Keratinocyte (primary cell): ENCODE measurements at regions not wholly inside any gene's neighbourhood (a gene's known extent, or its start where the extent isn't known, plus 50 kb on each side); places are given as distances from the start of the nearest gene placed in this dataset.

ENCODE experiments used
- DNase-seq: peaks from one replicate; pipeline ENCODE4 v3.0.0-alpha.2; 2011; ENCODE audit warnings: low read depth, missing footprints, low spot score
- FAIRE-seq: peaks from 2 replicates; lab custom pipeline; 2011; peaks lifted over from hg19 to GRCh38; lab: Jason Lieb, UNC
- H2AFZ ChIP-seq: 2 replicates; pipeline ENCODE4 v1.6.0; 2012; ENCODE audit warnings: low read length, control low read depth, inconsistent platforms; ENCODE audit not compliant: control insufficient read depth
- H3K27ac ChIP-seq: 2 replicates; pipeline ENCODE4 v1.5.1; 2011; ENCODE audit warnings: low read length; ENCODE audit not compliant: control insufficient read depth, insufficient read depth
- H3K27me3 ChIP-seq: 3 replicates; pipeline ENCODE4 v1.6.0; 2011; ENCODE audit warnings: low read length; ENCODE audit not compliant: control insufficient read depth, insufficient read depth; ENCODE audit errors: extremely low read depth
- H3K36me3 ChIP-seq, 2 experiments: 2 replicates in 1 of 2; 3 replicates in 1 of 2; pipeline ENCODE4 v1.5.1; 2011; ENCODE audit warnings: low read length in 2 of 2, mild to moderate bottlenecking in 1 of 2; ENCODE audit not compliant: control insufficient read depth in 2 of 2, insufficient read depth in 2 of 2; ENCODE audit errors: extremely low read depth in 1 of 2
- H3K4me1 ChIP-seq: 3 replicates; pipeline ENCODE4 v1.5.1; 2011; ENCODE audit warnings: low read length; ENCODE audit not compliant: control insufficient read depth, insufficient read depth; ENCODE audit errors: extremely low read depth
- H3K4me2 ChIP-seq: 3 replicates; pipeline ENCODE4 v1.6.0; 2011; ENCODE audit warnings: low read depth, low read length; ENCODE audit not compliant: control insufficient read depth, insufficient read depth; ENCODE audit errors: extremely low read depth
- H3K4me3 ChIP-seq, 3 experiments: fragments of 200-600 bp in 1 of 3; sonication (generic) in 1 of 3; 2 replicates in 2 of 3; 3 replicates in 1 of 3; pipeline ENCODE4 v1.5.1; 2011 to 2016; ENCODE audit warnings: low read length in 3 of 3, mild to moderate bottlenecking in 3 of 3, control low read depth in 2 of 3, inconsistent platforms in 1 of 3, low read depth in 1 of 3, mixed read lengths in 1 of 3, mixed run types in 1 of 3, moderate library complexity in 1 of 3; ENCODE audit not compliant: control insufficient read depth in 2 of 3, insufficient read depth in 2 of 3; ENCODE audit errors: extremely low read depth in 1 of 3
- H3K79me2 ChIP-seq: 2 replicates; pipeline ENCODE4 v1.6.0; 2012; ENCODE audit warnings: low read length; ENCODE audit not compliant: control insufficient read depth, insufficient read depth
- H3K9ac ChIP-seq: 3 replicates; pipeline ENCODE4 v1.6.0; 2011; ENCODE audit warnings: low read length; ENCODE audit not compliant: control insufficient read depth, insufficient read depth; ENCODE audit errors: extremely low read depth
- H3K9me1 ChIP-seq: 3 replicates; pipeline ENCODE4 v1.6.0; 2011; ENCODE audit warnings: low read length; ENCODE audit not compliant: control insufficient read depth, insufficient read depth; ENCODE audit errors: extremely low read depth
- H3K9me3 ChIP-seq: 2 replicates; pipeline ENCODE4 v1.5.1; 2012; ENCODE audit warnings: low read depth, low read length; ENCODE audit not compliant: control insufficient read depth
- H4K20me1 ChIP-seq: 3 replicates; pipeline ENCODE4 v1.6.0; 2011; ENCODE audit warnings: low read length; ENCODE audit not compliant: control insufficient read depth, insufficient read depth; ENCODE audit errors: extremely low read depth
- CTCF ChIP-seq, 3 experiments: IDR thresholded peaks in 1 of 3; conservative IDR thresholded peaks in 1 of 3; optimal IDR thresholded peaks in 1 of 3; 2 replicates in 2 of 3; 3 replicates in 1 of 3; pipeline versions ENCODE3 to v1.5.1; 2011; ENCODE audit warnings: low read length in 3 of 3, mild to moderate bottlenecking in 3 of 3, moderate library complexity in 2 of 3, control low read depth in 1 of 3, inconsistent platforms in 1 of 3; ENCODE audit not compliant: insufficient read depth in 2 of 3; ENCODE audit errors: extremely low read depth in 1 of 3
- EZH2 ChIP-seq: IDR thresholded peaks from one replicate; pipeline ENCODE4 v1.6.1; 2012; ENCODE audit warnings: inconsistent platforms, mild to moderate bottlenecking, low read length, moderate library complexity
- dilution Hi-C: fragments of 300-500 bp; cut with MboI; formaldehyde crosslinking; loops from one replicate; pipeline ENCODE4 v1.7.0; 2020; ENCODE audit warnings: low sequenced_read_pairs; ENCODE audit not compliant: extremely low pct_ligation_motif_present

DNA sequence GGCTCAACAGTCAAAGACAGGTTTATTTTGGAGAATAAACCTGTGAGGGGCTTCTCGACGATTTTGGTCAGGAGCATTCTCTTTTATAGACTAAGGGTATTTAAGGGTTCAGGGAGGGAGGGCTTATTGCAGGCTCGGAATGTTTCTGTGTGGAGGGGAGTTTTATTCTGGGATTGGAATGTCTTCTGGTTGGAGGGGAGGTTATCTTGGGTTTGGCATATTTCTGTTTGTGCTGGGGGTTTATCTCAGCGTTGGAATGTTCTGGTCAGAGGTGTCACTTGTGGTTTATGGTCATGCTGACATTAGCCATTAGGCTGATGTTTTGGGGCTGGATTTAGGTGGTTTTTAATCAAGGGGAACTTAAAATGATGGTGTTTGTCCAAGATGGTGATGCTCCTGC is 103.9 kb downstream of the SUDS3 start:
- Histone ChIP-seq H3K4me3 (no peak overlapping the region), H3K36me3 (no peaks in the 10 kb centered on the region), H3K9me3 (no peaks in the 10 kb centered on the region), H3K27ac (no peak overlapping the region), H3K27me3 (no peaks in the 10 kb centered on the region), H3K9ac (no peak overlapping the region), H3K4me1 (no peaks in the 10 kb centered on the region), H3K4me2 (no peak overlapping the region), H4K20me1 (no peaks in the 10 kb centered on the region), H3K9me1 (no peaks in the 10 kb centered on the region), H2AFZ (no peak overlapping the region), H3K79me2 (no peaks in the 10 kb centered on the region)
- TF ChIP-seq EZH2 = no peak
- no peak for TF ChIP-seq CTCF (optimal IDR thresholded peaks at IDR 0.05 in 1 of 3, IDR thresholded peaks at IDR 0.05 in 1 of 3, conservative IDR thresholded peaks at IDR 0.05 in 1 of 3; ENCODE audit: extremely low read depth in 1 of 3, insufficient read depth in 2 of 3, low read length in 3 of 3)
- DNase-seq (no peak), FAIRE-seq (no peak)
- dilution Hi-C loops = no loop called here

DNA sequence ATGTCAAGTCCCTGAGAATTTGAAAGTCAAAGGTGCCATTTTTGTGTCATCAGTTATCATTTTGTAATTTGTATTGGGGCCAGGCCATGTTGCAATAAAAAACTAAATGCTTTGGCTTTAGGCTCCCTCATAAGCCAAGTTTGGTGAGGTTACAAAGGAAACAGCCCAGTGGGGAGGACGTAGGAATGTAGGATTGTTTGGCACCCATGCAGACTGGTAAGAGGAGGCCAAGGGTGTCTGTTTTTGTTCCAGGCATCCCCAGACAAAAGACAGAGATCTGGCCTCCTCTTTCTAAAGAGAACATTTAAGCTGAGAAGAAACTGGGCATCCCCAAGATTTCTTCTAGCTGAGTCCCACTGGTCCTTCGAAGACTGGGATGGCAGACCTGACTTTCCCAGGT is 111.7 kb downstream of the SUDS3 start:
- H3K4me1 ChIP-seq = no peaks in the 10 kb centered on the region

More for the DNA sequence above, 111.7 kb downstream of the SUDS3 start:
- H3K4me3 ChIP-seq = no peak overlapping the region
- no peak overlapping the region for H3K27ac ChIP-seq
- H3K9ac ChIP-seq = no peak overlapping the region
- H3K79me2 ChIP-seq = no peaks in the 10 kb centered on the region
- H3K9me3 ChIP-seq = no peaks in the 10 kb centered on the region
- no peaks in the 10 kb centered on the region for H3K9me1 ChIP-seq
- no peaks in the 10 kb centered on the region for H3K36me3 ChIP-seq
- no peak for DNase-seq
- FAIRE-seq = no peak
- no peaks in the 10 kb centered on the region for H3K27me3 ChIP-seq
- dilution Hi-C loops = no loop called here
- no peaks in the 10 kb centered on the region for H4K20me1 ChIP-seq
- no peak overlapping the region for H2AFZ ChIP-seq
- no peak overlapping the region for H3K4me2 ChIP-seq
- TF ChIP-seq EZH2 = no peak
- TF ChIP-seq CTCF (optimal IDR thresholded peaks at IDR 0.05 in 1 of 3, IDR thresholded peaks at IDR 0.05 in 1 of 3, conservative IDR thresholded peaks at IDR 0.05 in 1 of 3; ENCODE audit: extremely low read depth in 1 of 3, insufficient read depth in 2 of 3, low read length in 3 of 3) = no peak
